ENCODE measurements at regions not wholly inside any gene's neighbourhood (a gene's known extent, or its start where the extent isn't known, plus 50 kb on each side); places are given as distances from the start of the nearest gene placed in this dataset.

DNA sequence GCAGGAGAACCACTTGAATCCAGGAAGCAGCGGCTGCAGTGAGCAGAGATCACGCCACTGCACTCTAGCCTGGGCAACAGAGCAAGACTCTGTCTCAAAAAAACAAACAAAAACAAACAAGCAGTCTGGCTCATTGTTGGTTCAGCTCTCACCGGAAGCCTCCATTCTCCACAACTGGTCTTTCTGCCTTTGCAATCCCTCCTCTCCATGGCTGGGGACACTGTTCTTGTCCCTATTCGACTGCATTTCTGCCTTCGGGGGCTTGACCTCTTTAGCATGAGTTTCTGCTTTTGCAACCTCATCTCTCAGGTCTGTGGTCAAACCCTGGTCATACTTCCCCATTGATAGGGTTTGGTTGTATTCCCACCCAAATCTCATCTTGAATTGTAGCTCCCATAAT, 216.3 kb upstream of the NR5A2 start:
- Histone ChIP-seq H3K4me2 (ENCODE audit: low read length) (no peak overlapping the region), H3K36me3 (ENCODE audit: insufficient read depth, low read length) (no peaks in the 10 kb centered on the region), H3K4me3 (ENCODE audit: low read depth, low read length, poor library complexity, severe bottlenecking) (no peak overlapping the region), H3K27me3 (ENCODE audit: insufficient read depth, low read length) (no peaks in the 10 kb centered on the region), H3K79me2 (ENCODE audit: insufficient read depth, low read length) (no peaks in the 10 kb centered on the region), H3K9me2 (ENCODE audit: low read depth, low read length) (no peaks in the 10 kb centered on the region), H4K20me1 (ENCODE audit: insufficient read depth, low read length) (no peaks in the 10 kb centered on the region), H3K9ac (ENCODE audit: low read length) (no peak overlapping the region), H3K4me1 (ENCODE audit: insufficient read depth, low read length, severe bottlenecking) (no peaks in the 10 kb centered on the region), H3K9me3 (ENCODE audit: low read length) (no peaks in the 10 kb centered on the region), H2AFZ (ENCODE audit: low read length) (no peak overlapping the region), H3F3A (ENCODE audit: insufficient read depth, low read length) (no peaks in the 10 kb centered on the region), H3K27ac (ENCODE audit: low read depth, low read length, poor library complexity, severe bottlenecking) (no peak overlapping the region)
- TF ChIP-seq, protein P1, sequence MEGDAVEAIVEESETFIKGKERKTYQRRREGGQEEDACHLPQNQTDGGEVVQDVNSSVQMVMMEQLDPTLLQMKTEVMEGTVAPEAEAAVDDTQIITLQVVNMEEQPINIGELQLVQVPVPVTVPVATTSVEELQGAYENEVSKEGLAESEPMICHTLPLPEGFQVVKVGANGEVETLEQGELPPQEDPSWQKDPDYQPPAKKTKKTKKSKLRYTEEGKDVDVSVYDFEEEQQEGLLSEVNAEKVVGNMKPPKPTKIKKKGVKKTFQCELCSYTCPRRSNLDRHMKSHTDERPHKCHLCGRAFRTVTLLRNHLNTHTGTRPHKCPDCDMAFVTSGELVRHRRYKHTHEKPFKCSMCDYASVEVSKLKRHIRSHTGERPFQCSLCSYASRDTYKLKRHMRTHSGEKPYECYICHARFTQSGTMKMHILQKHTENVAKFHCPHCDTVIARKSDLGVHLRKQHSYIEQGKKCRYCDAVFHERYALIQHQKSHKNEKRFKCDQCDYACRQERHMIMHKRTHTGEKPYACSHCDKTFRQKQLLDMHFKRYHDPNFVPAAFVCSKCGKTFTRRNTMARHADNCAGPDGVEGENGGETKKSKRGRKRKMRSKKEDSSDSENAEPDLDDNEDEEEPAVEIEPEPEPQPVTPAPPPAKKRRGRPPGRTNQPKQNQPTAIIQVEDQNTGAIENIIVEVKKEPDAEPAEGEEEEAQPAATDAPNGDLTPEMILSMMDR (IDR thresholded peaks at IDR 0.05; ENCODE audit: low read length): no peak
- no peak for TF ChIP-seq EZH2 (IDR thresholded peaks at IDR 0.05; ENCODE audit: borderline replicate concordance, low read length)

DNA sequence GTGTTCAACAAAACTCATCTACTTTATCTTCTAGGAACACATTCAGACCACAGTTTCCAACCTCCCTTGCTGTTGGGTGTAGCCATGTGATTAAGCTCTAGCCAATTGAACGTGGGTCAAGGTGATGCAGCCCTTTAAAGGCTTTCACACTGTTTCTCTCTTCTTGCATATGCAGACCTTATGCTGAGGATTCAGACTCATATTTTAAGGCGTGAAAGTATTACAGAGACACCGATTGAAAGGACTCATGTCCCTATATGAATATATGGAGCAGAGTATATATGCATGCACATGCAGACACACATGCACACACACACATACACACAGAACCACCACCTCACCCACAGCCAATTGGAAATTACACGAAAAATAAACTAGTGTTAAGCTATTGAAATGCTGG, 214.3 kb upstream of the NR5A2 start:
- Histone ChIP-seq H3K27me3 (ENCODE audit: insufficient read depth, low read length) (0 out of 2 replicates have a peak, but pooled peaks cover 7% of the 10 kb centered on the region), H3K9ac (ENCODE audit: low read length) (no peak overlapping the region), H4K20me1 (ENCODE audit: insufficient read depth, low read length) (no peaks in the 10 kb centered on the region), H3K9me2 (ENCODE audit: low read depth, low read length) (no peaks in the 10 kb centered on the region), H3K4me3 (ENCODE audit: low read depth, low read length, poor library complexity, severe bottlenecking) (no peak overlapping the region), H3K4me2 (ENCODE audit: low read length) (no peak overlapping the region), H3F3A (ENCODE audit: insufficient read depth, low read length) (no peaks in the 10 kb centered on the region), H3K79me2 (ENCODE audit: insufficient read depth, low read length) (no peaks in the 10 kb centered on the region), H3K9me3 (ENCODE audit: low read length) (no peaks in the 10 kb centered on the region), H3K27ac (ENCODE audit: low read depth, low read length, poor library complexity, severe bottlenecking) (no peak overlapping the region), H3K36me3 (ENCODE audit: insufficient read depth, low read length) (no peaks in the 10 kb centered on the region), H2AFZ (ENCODE audit: low read length) (no peak overlapping the region), H3K4me1 (ENCODE audit: insufficient read depth, low read length, severe bottlenecking) (no peaks in the 10 kb centered on the region)
- no peak for TF ChIP-seq EZH2 (IDR thresholded peaks at IDR 0.05; ENCODE audit: borderline replicate concordance, low read length)
- TF ChIP-seq, protein P1 (IDR thresholded peaks at IDR 0.05; ENCODE audit: low read length): no peak

DNA sequence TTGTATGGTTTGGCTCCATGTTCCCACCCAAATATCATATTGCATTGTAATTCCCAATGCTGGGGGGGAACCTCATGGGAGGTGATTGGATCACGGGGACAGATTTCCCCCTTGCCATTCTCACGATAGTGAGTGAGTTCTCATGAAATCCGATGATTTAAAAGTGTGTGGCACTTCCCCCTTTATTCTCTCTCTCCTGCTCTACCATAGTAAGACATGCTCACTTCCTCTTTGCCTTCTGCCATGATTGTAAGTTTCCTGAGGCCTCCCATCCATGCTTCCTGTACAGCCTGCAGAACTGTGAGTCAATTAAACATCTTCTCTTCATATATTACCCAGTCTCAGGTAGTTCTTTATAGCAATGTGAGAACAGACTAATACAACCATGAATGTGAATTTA, 211.6 kb upstream of the NR5A2 start:
- no peak overlapping the region for H2AFZ ChIP-seq (ENCODE audit: low read length)
- no peaks in the 10 kb centered on the region for H4K20me1 ChIP-seq (ENCODE audit: insufficient read depth, low read length)
- no peaks in the 10 kb centered on the region for H3K36me3 ChIP-seq (ENCODE audit: insufficient read depth, low read length)
- H3K27me3 ChIP-seq (ENCODE audit: insufficient read depth, low read length): 0 out of 2 replicates have a peak, but pooled peaks cover 7% of the 10 kb centered on the region
- no peak overlapping the region for H3K4me3 ChIP-seq (ENCODE audit: low read depth, low read length, poor library complexity, severe bottlenecking)
- no peak overlapping the region for H3K4me2 ChIP-seq (ENCODE audit: low read length)
- TF ChIP-seq, protein P1 (IDR thresholded peaks at IDR 0.05; ENCODE audit: low read length): no peak
- TF ChIP-seq EZH2 (IDR thresholded peaks at IDR 0.05; ENCODE audit: borderline replicate concordance, low read length): no peak
- H3K9me2 ChIP-seq (ENCODE audit: low read depth, low read length): no peaks in the 10 kb centered on the region
- H3K9me3 ChIP-seq (ENCODE audit: low read length): no peaks in the 10 kb centered on the region
- no peaks in the 10 kb centered on the region for H3K79me2 ChIP-seq (ENCODE audit: insufficient read depth, low read length)
- H3F3A ChIP-seq (ENCODE audit: insufficient read depth, low read length): no peaks in the 10 kb centered on the region
- no peak overlapping the region for H3K9ac ChIP-seq (ENCODE audit: low read length)
- no peak overlapping the region for H3K27ac ChIP-seq (ENCODE audit: low read depth, low read length, poor library complexity, severe bottlenecking)
- no peaks in the 10 kb centered on the region for H3K4me1 ChIP-seq (ENCODE audit: insufficient read depth, low read length, severe bottlenecking)

Measured in OCI-LY1 (cell line).